VCaP (cell line): ENCODE measurements at regions not wholly inside any gene's neighbourhood (a gene's known extent, or its start where the extent isn't known, plus 50 kb on each side); places are given as distances from the start of the nearest gene placed in this dataset.

Experiments used
- H3K27ac ChIP-seq: fragments of 450-650 bp; 2 replicates; pipeline ENCODE4 v1.5.1; 2017
- CTCF ChIP-seq: fragments of 450-650 bp; conservative IDR thresholded peaks from 2 replicates; pipeline ENCODE4 v1.5.1; 2017; ENCODE audit warnings: mild to moderate bottlenecking, moderate library complexity

GRCh38 chr13:29954082-29955028, 103.9 kb upstream of the UBL3 start:
- no peak for TF ChIP-seq CTCF
- H3K27ac ChIP-seq: no peak overlapping the region

GRCh38 chr13:29953542-29953941, 103.1 kb upstream of the UBL3 start:
- no peak for TF ChIP-seq CTCF
- H3K27ac ChIP-seq: no peak overlapping the region

- TF ChIP-seq CTCF: no peak
- H3K27ac ChIP-seq: no peak overlapping the region
Observed at GRCh38 chr13:29952245-29952644, 101.8 kb upstream of the UBL3 start.

GRCh38 chr13:29948791-29949190, 98.4 kb upstream of the UBL3 start:
- no peak for TF ChIP-seq CTCF
- no peak overlapping the region for H3K27ac ChIP-seq

- no peak for TF ChIP-seq CTCF
- no peak overlapping the region for H3K27ac ChIP-seq
Observed at GRCh38 chr13:29948244-29948643, 97.8 kb upstream of the UBL3 start.

- H3K27ac ChIP-seq: no peak overlapping the region
- no peak for TF ChIP-seq CTCF
Observed at GRCh38 chr13:29947839-29948238, 97.4 kb upstream of the UBL3 start.

- no peak for TF ChIP-seq CTCF
- H3K27ac ChIP-seq: 0 out of 2 replicates have a peak overlapping the region, but pooled peaks have one; percentile 23
Observed at GRCh38 chr13:29946093-29946492, 95.7 kb upstream of the UBL3 start.
